ENCODE measurements at regions not wholly inside any gene's neighbourhood (a gene's known extent, or its start where the extent isn't known, plus 50 kb on each side); places are given as distances from the start of the nearest gene placed in this dataset.

- no peak for TF ChIP-seq CTCF (conservative IDR thresholded peaks at IDR 0.05; ENCODE audit: low read depth, low read length)
- no peak for TF ChIP-seq EZH2phosphoT487 (IDR thresholded peaks at IDR 0.05; ENCODE audit: borderline replicate concordance, low read length)
These were observed 60.2 kb upstream of the MSN start for GRCh38 chrX:65607070-65607742.
